Natural killer cell (primary cell): ENCODE measurements at regions not wholly inside any gene's neighbourhood (a gene's known extent, or its start where the extent isn't known, plus 50 kb on each side); places are given as distances from the start of the nearest gene placed in this dataset.

Source experiments
- ATAC-seq, 3 donors: fragments of 150-1000 bp in 2 of 3; fragments of 200-7000 bp in 1 of 3; cut with Tn5 transposase; 1 replicate in 1 of 3; 2 replicates in 2 of 3; pipeline ENCODE4 v1.10.0; 2021; ENCODE audit warnings: mild to moderate bottlenecking in 2 of 3, moderate library complexity in 2 of 3
- DNase-seq, 2 donors: peaks; one replicate each; pipeline versions ENCODE4 v3.0.0 to v3.0.0-alpha.2; 2013 to 2021; ENCODE audit warnings: mixed read lengths in 1 of 2
- H3K27ac ChIP-seq: one replicate; pipeline ENCODE4 v1.5.1; 2013; ENCODE audit warnings: mild to moderate bottlenecking, low read length
- H3K27me3 ChIP-seq: one replicate; pipeline ENCODE4 v1.6.1; 2013; ENCODE audit warnings: low read length; ENCODE audit not compliant: control insufficient read depth, insufficient read depth
- H3K36me3 ChIP-seq: one replicate; pipeline ENCODE4 v1.6.1; 2013; ENCODE audit warnings: low read length; ENCODE audit not compliant: control insufficient read depth, insufficient read depth
- H3K4me1 ChIP-seq: one replicate; pipeline ENCODE4 v1.6.1; 2013; ENCODE audit warnings: low read length; ENCODE audit not compliant: control insufficient read depth, insufficient read depth
- H3K4me3 ChIP-seq: one replicate; pipeline ENCODE4 v1.5.1; 2013; ENCODE audit warnings: low read length
- H3K9me3 ChIP-seq: one replicate; pipeline ENCODE4 v1.6.1; 2013; ENCODE audit warnings: low read length; ENCODE audit not compliant: control insufficient read depth, insufficient read depth
- H3K27ac Mint-ChIP-seq, 2 donors: one replicate each; pipeline ENCODE4 v1.8.0; 2022; ENCODE audit warnings: mild to moderate bottlenecking in 2 of 2, mixed read lengths in 2 of 2, moderate library complexity in 1 of 2
- H3K27me3 Mint-ChIP-seq, 2 donors: one replicate each; pipeline ENCODE4 v1.8.0; 2022; ENCODE audit warnings: low read depth in 2 of 2, mixed read lengths in 2 of 2
- H3K36me3 Mint-ChIP-seq: one replicate; pipeline ENCODE4 v1.8.0; 2022; ENCODE audit warnings: mixed read lengths
- H3K4me1 Mint-ChIP-seq, 2 donors: one replicate each; pipeline ENCODE4 v1.8.0; 2022; ENCODE audit warnings: mixed read lengths in 2 of 2
- H3K4me3 Mint-ChIP-seq: one replicate; pipeline ENCODE4 v1.8.0; 2022; ENCODE audit warnings: mild to moderate bottlenecking, moderate library complexity, mixed read lengths
- H3K9me3 Mint-ChIP-seq, 2 donors: one replicate each; pipeline ENCODE4 v1.8.0; 2022; ENCODE audit warnings: mixed read lengths in 2 of 2
- CTCF ChIP-seq: fragments of 200-600 bp; IDR thresholded peaks from one replicate; pipeline ENCODE4 v1.8.0; 2022; ENCODE audit warnings: antibody characterized with exemption
- WGBS: methylation state at CpG from one replicate; pipeline ENCODE4 v1.1.7; 2013; ENCODE audit warnings: missing lambda C conversion rate; ENCODE audit not compliant: insufficient coverage; 5-methylcytosine and 5-hydroxymethylcytosine counted together
- intact Hi-C: fragments of 100-400 bp; cut with micrococcal nuclease; formaldehyde crosslinking; loops from one replicate; pipeline ENCODE4 v1.14.2; 2022

GRCh38 chr2:145137211-145137610 is 617.3 kb upstream of the ZEB2 start:
- ATAC-seq (no peak), DNase-seq (no peak)
- no peaks in the 10 kb centered on the region for H3K36me3 Mint-ChIP-seq
- Histone ChIP-seq H3K4me1 (no peaks in the 10 kb centered on the region), H3K27ac (no peak overlapping the region), H3K36me3 (no peaks in the 10 kb centered on the region), H3K4me3 (no peak overlapping the region), H3K9me3 (no peaks in the 10 kb centered on the region), H3K27me3 (no peaks in the 10 kb centered on the region)
- no peak overlapping the region for H3K27ac Mint-ChIP-seq
- intact Hi-C loops = no loop called here
- no peaks in the 10 kb centered on the region for H3K27me3 Mint-ChIP-seq
- no peaks in the 10 kb centered on the region for H3K9me3 Mint-ChIP-seq
- WGBS = 96% methylated on average over 3 of the region's 4 CpGs
- no peaks in the 10 kb centered on the region for H3K4me1 Mint-ChIP-seq
- no peak for TF ChIP-seq CTCF
- no peak overlapping the region for H3K4me3 Mint-ChIP-seq

- 86% methylated on average over 1 of the region's 1 CpG for WGBS
- Mint-ChIP-seq H3K9me3 (no peaks in the 10 kb centered on the region), H3K27ac (no peak overlapping the region), H3K27me3 (no peaks in the 10 kb centered on the region), H3K36me3 (no peaks in the 10 kb centered on the region), H3K4me1 (no peaks in the 10 kb centered on the region), H3K4me3 (no peak overlapping the region)
- Histone ChIP-seq H3K4me3 (no peak overlapping the region), H3K36me3 (no peaks in the 10 kb centered on the region), H3K27me3 (no peaks in the 10 kb centered on the region), H3K4me1 (no peaks in the 10 kb centered on the region), H3K9me3 (no peaks in the 10 kb centered on the region), H3K27ac (no peak overlapping the region)
- no peak for TF ChIP-seq CTCF
- intact Hi-C loops = no loop called here
- ATAC-seq (no peak), DNase-seq (no peak)
Observed at GRCh38 chr2:145136702-145137101, 616.8 kb upstream of the ZEB2 start.

DNA sequence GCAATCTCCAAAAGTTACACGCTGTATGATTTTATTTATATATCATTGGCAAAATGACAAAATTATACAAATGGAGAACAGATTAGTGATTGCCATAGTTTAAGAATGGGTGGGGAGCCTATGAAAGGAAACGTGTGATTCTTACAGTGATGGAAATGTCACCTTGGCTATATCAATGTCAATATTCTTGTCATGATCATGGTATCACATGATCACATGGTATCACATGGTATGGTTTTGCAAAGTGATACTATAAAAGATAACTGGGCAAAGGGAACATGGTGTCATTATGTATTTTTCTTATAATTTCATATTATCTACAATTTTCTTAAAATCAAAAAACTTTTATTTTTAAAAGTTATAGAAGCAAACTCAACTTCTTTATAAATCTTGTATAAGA is 606.2 kb upstream of the ZEB2 start:
- TF ChIP-seq CTCF = no peak
- Histone ChIP-seq H3K36me3 (no peaks in the 10 kb centered on the region), H3K27me3 (no peaks in the 10 kb centered on the region), H3K4me1 (no peaks in the 10 kb centered on the region), H3K9me3 (no peaks in the 10 kb centered on the region), H3K27ac (no peak overlapping the region), H3K4me3 (no peak overlapping the region)
- no peak overlapping the region for H3K4me3 Mint-ChIP-seq
- no peak for ATAC-seq
- no peaks in the 10 kb centered on the region for H3K9me3 Mint-ChIP-seq
- 92% methylated on average over 1 of the region's 2 CpGs for WGBS
- DNase-seq = no peak
- H3K36me3 Mint-ChIP-seq = no peaks in the 10 kb centered on the region
- no peak overlapping the region for H3K27ac Mint-ChIP-seq
- intact Hi-C loops = no loop called here
- H3K27me3 Mint-ChIP-seq = no peaks in the 10 kb centered on the region
- H3K4me1 Mint-ChIP-seq = no peaks in the 10 kb centered on the region

GRCh38 chr2:145124085-145124484 is 604.2 kb upstream of the ZEB2 start:
- DNase-seq (no peak), ATAC-seq (no peak)
- no peak for TF ChIP-seq CTCF
- Mint-ChIP-seq H3K4me1 (no peaks in the 10 kb centered on the region), H3K36me3 (no peaks in the 10 kb centered on the region), H3K27ac (no peak overlapping the region), H3K27me3 (peaks cover under 1 to 4% of the 10 kb centered on the region in 2 donors), H3K9me3 (no peaks in the 10 kb centered on the region), H3K4me3 (no peak overlapping the region)
- WGBS = 93% methylated on average over 3 of the region's 4 CpGs
- intact Hi-C loops = no loop called here
- Histone ChIP-seq H3K9me3 (no peaks in the 10 kb centered on the region), H3K27ac (no peak overlapping the region), H3K36me3 (no peaks in the 10 kb centered on the region), H3K27me3 (no peaks in the 10 kb centered on the region), H3K4me3 (no peak overlapping the region), H3K4me1 (no peaks in the 10 kb centered on the region)
